ENCODE measurements at regions not wholly inside any gene's neighbourhood (a gene's known extent, or its start where the extent isn't known, plus 50 kb on each side); places are given as distances from the start of the nearest gene placed in this dataset.

DNA sequence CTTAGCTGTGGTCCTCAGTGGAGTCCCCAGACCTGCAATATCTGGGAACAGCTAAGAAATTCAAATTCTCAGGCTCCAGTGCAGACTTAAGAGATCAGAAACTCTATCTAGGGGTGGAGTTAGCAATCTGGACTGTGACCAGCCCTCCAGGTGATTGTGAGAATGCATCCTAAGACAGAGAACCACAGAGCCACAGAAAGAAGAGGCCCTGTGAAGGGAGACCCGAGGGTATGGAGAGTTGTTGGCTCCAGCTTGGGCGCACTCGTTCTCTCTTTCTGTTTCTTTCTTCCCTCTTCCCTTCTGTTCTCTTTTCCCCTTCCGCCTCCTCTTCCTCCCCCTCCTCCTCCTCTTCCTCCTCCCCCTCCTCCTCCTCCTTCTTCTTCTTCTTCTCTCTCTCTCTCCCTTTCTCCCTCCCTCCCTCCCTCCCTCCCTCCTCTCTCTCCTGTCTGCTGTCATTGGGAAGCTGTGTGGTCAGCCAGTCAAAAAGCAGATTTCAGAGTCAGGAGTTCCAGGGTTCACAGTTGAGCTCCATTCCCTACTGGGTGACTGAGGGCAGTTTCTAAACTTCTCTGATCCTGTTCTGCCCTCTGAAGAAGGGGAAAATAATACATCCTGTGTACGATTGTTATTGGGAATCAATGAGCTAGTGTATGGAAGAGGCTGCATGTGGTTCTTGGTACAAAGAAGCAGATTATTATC, 62.1 kb upstream of the STEAP1B start:
- DNase-seq: no peak

DNA sequence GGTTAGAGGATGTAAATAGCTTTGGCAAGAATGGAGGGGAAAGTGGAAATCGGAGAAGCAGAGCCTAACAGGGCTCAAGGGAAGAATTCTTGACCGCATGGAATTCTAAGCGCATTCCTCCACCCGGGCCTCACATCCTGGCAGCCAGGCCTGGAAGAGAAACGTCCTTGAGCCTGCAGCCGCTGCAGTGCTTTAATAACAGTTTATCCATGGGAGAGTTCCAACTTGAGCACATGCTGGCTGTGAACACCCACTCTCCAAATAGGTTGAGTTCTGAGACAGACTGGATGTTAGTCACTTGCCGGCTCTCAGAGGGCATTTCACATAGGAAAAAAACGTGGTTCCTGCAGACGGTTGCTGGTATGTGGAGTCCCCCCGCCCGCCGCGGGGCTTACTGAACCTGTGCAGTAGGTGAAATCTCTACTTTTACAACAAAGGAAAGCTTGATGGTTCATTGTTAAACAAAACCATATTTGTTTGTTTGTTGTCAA, 61.4 kb upstream of the STEAP1B start:
- no peak for DNase-seq

- DNase-seq: peak; percentile 34
These were observed 60.0 kb upstream of the STEAP1B start for GRCh38 chr7:22559829-22560489.

DNA sequence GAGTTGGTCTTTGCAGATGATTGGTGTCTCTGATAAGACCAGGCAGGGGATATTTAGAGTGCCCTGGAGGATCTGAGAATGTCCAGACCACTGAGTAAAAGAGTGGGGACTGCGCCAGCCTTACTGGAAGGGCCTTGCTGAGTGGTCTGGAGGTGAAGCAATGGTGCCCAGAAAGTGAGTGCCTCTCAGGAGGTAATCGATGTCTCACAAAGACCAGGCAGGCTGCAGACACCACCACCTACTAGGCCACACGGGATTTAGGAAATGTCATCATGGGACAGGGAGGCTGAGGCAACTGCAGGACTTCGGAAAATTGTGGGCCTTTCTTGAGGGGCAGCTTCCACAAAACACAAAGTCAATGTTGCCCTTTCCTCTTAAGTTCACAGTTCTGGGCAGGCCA, 57.2 kb upstream of the STEAP1B start:
- DNase-seq: no peak

DNA sequence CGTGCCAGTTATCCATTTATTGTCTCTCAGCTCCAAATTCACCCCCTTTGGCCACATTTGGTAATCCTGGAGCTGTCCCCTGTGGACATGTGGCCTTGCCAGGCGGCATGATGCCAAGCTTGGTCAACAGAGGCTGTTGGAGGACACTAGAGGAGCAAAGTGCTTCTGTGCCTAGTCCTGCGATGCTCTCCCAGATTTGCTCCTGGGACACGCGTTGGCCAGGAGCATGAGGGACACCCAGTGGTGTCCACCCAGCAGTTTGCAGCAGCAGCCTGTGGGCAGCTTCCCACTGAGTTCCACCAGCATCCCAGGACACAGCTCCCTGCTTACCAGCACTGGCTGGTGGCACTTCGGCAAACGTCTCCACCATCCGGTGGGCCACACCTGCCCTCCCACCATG, 55.5 kb upstream of the STEAP1B start:
- DNase-seq: no peak

GRCh38 chr7:22554184-22554583, 54.2 kb upstream of the STEAP1B start:
- DNase-seq: no peak

- no peak for DNase-seq
These were observed 52.0 kb upstream of the STEAP1B start for GRCh38 chr7:22551768-22552513.

GRCh38 chr7:22550514-22551030, 50.6 kb upstream of the STEAP1B start:
- DNase-seq: no peak

GRCh38 chr7:22549667-22550513, 49.9 kb upstream of the STEAP1B start:
- no peak for DNase-seq
